ENCODE measurements at regions not wholly inside any gene's neighbourhood (a gene's known extent, or its start where the extent isn't known, plus 50 kb on each side); places are given as distances from the start of the nearest gene placed in this dataset.

- Histone ChIP-seq H3K36me3 (ENCODE audit: control insufficient read depth, insufficient read depth, low read length) (no peaks in the 10 kb centered on the region), H3K4me1 (ENCODE audit: control insufficient read depth, insufficient read depth, low read length) (no peaks in the 10 kb centered on the region), H3K9me3 (ENCODE audit: control insufficient read depth, low read length) (no peaks in the 10 kb centered on the region), H3K27ac (ENCODE audit: insufficient read depth, low read depth, low read length, poor library complexity, severe bottlenecking) (no peak overlapping the region), H3K4me3 (ENCODE audit: insufficient read depth, low read depth, low read length) (no peak overlapping the region), H3K27me3 (ENCODE audit: control insufficient read depth, insufficient read depth, low read length, poor library complexity, severe bottlenecking) (no peaks in the 10 kb centered on the region)
- WGBS, 2 experiments = 98 to 100% methylated on average over 4 of the region's 4 CpGs
These were observed 376.4 kb upstream of the NFE2L3 start for GRCh38 chr7:25775570-25775969.

- WGBS, 2 experiments = 91% methylated on average over 2 to 3 of the region's 3 CpGs
- Histone ChIP-seq H3K36me3 (ENCODE audit: control insufficient read depth, insufficient read depth, low read length) (no peaks in the 10 kb centered on the region), H3K27ac (ENCODE audit: insufficient read depth, low read depth, low read length, poor library complexity, severe bottlenecking) (no peak overlapping the region), H3K4me3 (ENCODE audit: insufficient read depth, low read depth, low read length) (no peak overlapping the region), H3K27me3 (ENCODE audit: control insufficient read depth, insufficient read depth, low read length, poor library complexity, severe bottlenecking) (no peaks in the 10 kb centered on the region), H3K4me1 (ENCODE audit: control insufficient read depth, insufficient read depth, low read length) (no peaks in the 10 kb centered on the region), H3K9me3 (ENCODE audit: control insufficient read depth, low read length) (no peaks in the 10 kb centered on the region)
These were observed 375.8 kb upstream of the NFE2L3 start for GRCh38 chr7:25775999-25776743.

GRCh38 chr7:25776744-25777123 lies 375.3 kb upstream of the NFE2L3 start:
- no peak overlapping the region for H3K27ac ChIP-seq (ENCODE audit: insufficient read depth, low read depth, low read length, poor library complexity, severe bottlenecking)
- no peaks in the 10 kb centered on the region for H3K36me3 ChIP-seq (ENCODE audit: control insufficient read depth, insufficient read depth, low read length)
- no peak overlapping the region for H3K4me3 ChIP-seq (ENCODE audit: insufficient read depth, low read depth, low read length)
- no peaks in the 10 kb centered on the region for H3K4me1 ChIP-seq (ENCODE audit: control insufficient read depth, insufficient read depth, low read length)
- no peaks in the 10 kb centered on the region for H3K9me3 ChIP-seq (ENCODE audit: control insufficient read depth, low read length)
- no peaks in the 10 kb centered on the region for H3K27me3 ChIP-seq (ENCODE audit: control insufficient read depth, insufficient read depth, low read length, poor library complexity, severe bottlenecking)
- WGBS, 2 experiments = 88 to 100% methylated on average over 1 of the region's 1 CpG

GRCh38 chr7:25777969-25778708 lies 373.9 kb upstream of the NFE2L3 start:
- WGBS, 2 experiments = 88 to 89% methylated on average over 11 of the region's 11 CpGs
- Histone ChIP-seq H3K27ac (ENCODE audit: insufficient read depth, low read depth, low read length, poor library complexity, severe bottlenecking) (no peak overlapping the region), H3K36me3 (ENCODE audit: control insufficient read depth, insufficient read depth, low read length) (no peaks in the 10 kb centered on the region), H3K27me3 (ENCODE audit: control insufficient read depth, insufficient read depth, low read length, poor library complexity, severe bottlenecking) (no peaks in the 10 kb centered on the region), H3K4me3 (ENCODE audit: insufficient read depth, low read depth, low read length) (no peak overlapping the region), H3K9me3 (ENCODE audit: control insufficient read depth, low read length) (no peaks in the 10 kb centered on the region), H3K4me1 (ENCODE audit: control insufficient read depth, insufficient read depth, low read length) (no peaks in the 10 kb centered on the region)

DNA sequence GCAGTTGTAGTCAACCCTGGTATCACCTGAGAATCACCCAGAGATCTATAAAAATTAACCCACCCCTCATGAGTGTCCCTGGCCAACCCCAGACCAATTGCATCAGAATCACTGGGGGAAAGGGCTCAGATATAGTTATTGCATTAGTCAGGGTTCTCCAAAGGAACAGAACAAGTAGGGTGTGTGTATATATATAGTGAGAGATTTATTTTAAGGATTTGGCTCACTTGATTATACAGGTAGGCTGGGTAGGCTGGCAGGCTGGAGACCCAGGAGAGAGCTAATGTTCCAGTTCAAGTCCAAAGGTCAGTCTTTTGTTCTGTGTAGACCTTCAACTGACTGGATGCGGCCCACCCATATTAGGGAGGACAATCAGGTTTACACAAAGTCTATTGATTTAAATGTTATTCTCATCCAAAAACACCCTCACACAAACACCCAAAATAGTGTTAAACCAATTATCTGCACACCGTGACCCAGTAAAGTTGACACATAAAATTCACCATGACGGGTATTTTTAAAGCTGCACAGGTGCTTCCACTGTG lies 372.9 kb upstream of the NFE2L3 start:
- no peaks in the 10 kb centered on the region for H3K27me3 ChIP-seq (ENCODE audit: control insufficient read depth, insufficient read depth, low read length, poor library complexity, severe bottlenecking)
- no peaks in the 10 kb centered on the region for H3K4me1 ChIP-seq (ENCODE audit: control insufficient read depth, insufficient read depth, low read length)
- no peaks in the 10 kb centered on the region for H3K36me3 ChIP-seq (ENCODE audit: control insufficient read depth, insufficient read depth, low read length)
- no peak overlapping the region for H3K27ac ChIP-seq (ENCODE audit: insufficient read depth, low read depth, low read length, poor library complexity, severe bottlenecking)
- 94 to 98% methylated on average over 3 of the region's 3 CpGs for WGBS, 2 experiments
- no peak overlapping the region for H3K4me3 ChIP-seq (ENCODE audit: insufficient read depth, low read depth, low read length)
- no peaks in the 10 kb centered on the region for H3K9me3 ChIP-seq (ENCODE audit: control insufficient read depth, low read length)

DNA sequence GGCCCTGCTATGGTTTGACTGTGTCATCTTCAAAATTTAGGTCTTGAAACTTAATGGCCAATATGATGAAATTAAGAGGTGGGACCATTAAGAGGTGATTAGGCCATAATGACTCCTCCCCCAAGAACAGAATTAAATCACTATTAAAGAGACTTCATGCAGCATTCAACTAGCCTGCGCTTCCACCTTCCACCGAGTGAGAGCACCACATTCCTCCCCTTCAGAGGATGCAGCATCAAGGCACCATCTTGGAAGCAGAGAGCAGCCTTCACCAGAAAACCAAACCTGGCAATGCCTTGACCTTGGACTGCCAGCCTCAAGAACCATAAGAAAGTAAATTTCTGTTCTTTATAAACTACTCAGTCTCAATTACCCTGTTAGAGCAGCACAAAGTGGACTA lies 371.1 kb upstream of the NFE2L3 start:
- Histone ChIP-seq H3K36me3 (ENCODE audit: control insufficient read depth, insufficient read depth, low read length) (no peaks in the 10 kb centered on the region), H3K27me3 (ENCODE audit: control insufficient read depth, insufficient read depth, low read length, poor library complexity, severe bottlenecking) (no peaks in the 10 kb centered on the region), H3K4me1 (ENCODE audit: control insufficient read depth, insufficient read depth, low read length) (no peaks in the 10 kb centered on the region), H3K9me3 (ENCODE audit: control insufficient read depth, low read length) (no peaks in the 10 kb centered on the region), H3K4me3 (ENCODE audit: insufficient read depth, low read depth, low read length) (no peak overlapping the region), H3K27ac (ENCODE audit: insufficient read depth, low read depth, low read length, poor library complexity, severe bottlenecking) (no peak overlapping the region)
- WGBS, 2 experiments = 94 to 97% methylated on average over 2 of the region's 2 CpGs

- no peak overlapping the region for H3K4me3 ChIP-seq (ENCODE audit: insufficient read depth, low read depth, low read length)
- no peak overlapping the region for H3K27ac ChIP-seq (ENCODE audit: insufficient read depth, low read depth, low read length, poor library complexity, severe bottlenecking)
- H3K27me3 ChIP-seq (ENCODE audit: control insufficient read depth, insufficient read depth, low read length, poor library complexity, severe bottlenecking) = no peaks in the 10 kb centered on the region
- H3K9me3 ChIP-seq (ENCODE audit: control insufficient read depth, low read length) = no peaks in the 10 kb centered on the region
- no peaks in the 10 kb centered on the region for H3K36me3 ChIP-seq (ENCODE audit: control insufficient read depth, insufficient read depth, low read length)
- H3K4me1 ChIP-seq (ENCODE audit: control insufficient read depth, insufficient read depth, low read length) = no peaks in the 10 kb centered on the region
- WGBS, 2 experiments = 100% methylated on average over 1 of the region's 1 CpG; no CpG with 5 or more reads in 1 of the 2 experiments
These were observed 370.3 kb upstream of the NFE2L3 start for GRCh38 chr7:25781704-25782103.

DNA sequence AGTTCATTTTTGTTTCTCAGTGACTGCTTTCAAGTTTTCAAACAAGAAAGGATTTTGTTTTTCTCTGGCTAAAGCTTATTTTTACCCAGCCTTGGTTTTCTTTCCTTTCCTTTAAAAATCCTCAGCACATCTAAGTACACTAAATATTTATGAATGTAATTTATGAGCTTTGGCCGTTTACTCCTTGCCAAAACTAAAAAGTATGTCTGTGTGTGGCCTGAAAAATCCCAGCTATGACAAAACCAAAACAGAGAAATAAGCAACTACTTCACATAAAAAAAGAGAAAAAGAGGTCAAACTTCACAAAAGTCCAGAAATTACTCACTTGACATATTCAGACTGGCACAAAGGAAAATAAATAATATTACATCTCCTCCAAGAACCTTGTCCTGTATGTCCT lies 365.1 kb upstream of the NFE2L3 start:
- Histone ChIP-seq H3K4me1 (ENCODE audit: control insufficient read depth, insufficient read depth, low read length) (peaks cover 5% of the 10 kb centered on the region), H3K36me3 (ENCODE audit: control insufficient read depth, insufficient read depth, low read length) (no peaks in the 10 kb centered on the region), H3K27me3 (ENCODE audit: control insufficient read depth, insufficient read depth, low read length, poor library complexity, severe bottlenecking) (no peaks in the 10 kb centered on the region), H3K4me3 (ENCODE audit: insufficient read depth, low read depth, low read length) (no peak overlapping the region), H3K9me3 (ENCODE audit: control insufficient read depth, low read length) (no peaks in the 10 kb centered on the region), H3K27ac (ENCODE audit: insufficient read depth, low read depth, low read length, poor library complexity, severe bottlenecking) (no peak overlapping the region)
- no CpG with 5 or more reads among the region's 1 CpG for WGBS, 2 experiments

- Histone ChIP-seq H3K27me3 (ENCODE audit: control insufficient read depth, insufficient read depth, low read length, poor library complexity, severe bottlenecking) (no peaks in the 10 kb centered on the region), H3K27ac (ENCODE audit: insufficient read depth, low read depth, low read length, poor library complexity, severe bottlenecking) (no peak overlapping the region), H3K4me3 (ENCODE audit: insufficient read depth, low read depth, low read length) (no peak overlapping the region), H3K4me1 (ENCODE audit: control insufficient read depth, insufficient read depth, low read length) (peaks cover 5% of the 10 kb centered on the region), H3K36me3 (ENCODE audit: control insufficient read depth, insufficient read depth, low read length) (no peaks in the 10 kb centered on the region), H3K9me3 (ENCODE audit: control insufficient read depth, low read length) (no peaks in the 10 kb centered on the region)
- 94 to 95% methylated on average over 1 of the region's 1 CpG for WGBS, 2 experiments
These were observed 364.7 kb upstream of the NFE2L3 start for GRCh38 chr7:25787336-25787735.

DNA sequence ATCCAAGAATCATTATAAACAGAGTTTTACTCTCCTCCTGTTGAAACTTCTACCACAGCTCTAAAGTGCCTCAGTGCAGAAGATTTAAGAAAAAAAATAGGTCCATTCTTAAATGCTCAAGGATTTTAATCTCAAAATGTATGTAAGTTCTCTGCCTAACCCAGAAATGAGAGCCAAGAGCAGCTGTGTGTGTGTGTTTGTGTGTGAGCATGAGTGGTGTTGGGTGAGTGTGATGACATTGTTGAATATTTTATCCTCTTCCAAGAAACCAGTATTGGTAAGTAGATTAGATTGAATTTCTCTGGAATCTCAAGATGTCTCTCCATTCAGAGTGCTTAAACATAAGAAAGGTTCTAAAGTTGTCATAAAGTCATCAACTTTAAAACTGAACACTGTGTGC lies 363.6 kb upstream of the NFE2L3 start:
- H3K9me3 ChIP-seq (ENCODE audit: control insufficient read depth, low read length) = no peaks in the 10 kb centered on the region
- H3K27me3 ChIP-seq (ENCODE audit: control insufficient read depth, insufficient read depth, low read length, poor library complexity, severe bottlenecking) = no peaks in the 10 kb centered on the region
- peaks cover 5% of the 10 kb centered on the region for H3K4me1 ChIP-seq (ENCODE audit: control insufficient read depth, insufficient read depth, low read length)
- no peak overlapping the region for H3K27ac ChIP-seq (ENCODE audit: insufficient read depth, low read depth, low read length, poor library complexity, severe bottlenecking)
- no peaks in the 10 kb centered on the region for H3K36me3 ChIP-seq (ENCODE audit: control insufficient read depth, insufficient read depth, low read length)
- H3K4me3 ChIP-seq (ENCODE audit: insufficient read depth, low read depth, low read length) = no peak overlapping the region
